Chondrocyte (in vitro differentiated cells): ENCODE measurements at regions not wholly inside any gene's neighbourhood (a gene's known extent, or its start where the extent isn't known, plus 50 kb on each side); places are given as distances from the start of the nearest gene placed in this dataset.

Source experiments
- DNase-seq: peaks from one replicate; pipeline ENCODE4 v3.0.0; 2021; ENCODE audit warnings: mixed read lengths, low spot score
- H3K27ac Mint-ChIP-seq: one replicate; pipeline ENCODE4 v1.8.0; 2021; ENCODE audit warnings: mild to moderate bottlenecking, moderate library complexity, mixed read lengths; ENCODE audit not compliant: unreplicated experiment
- H3K27me3 Mint-ChIP-seq: 2 replicates; pipeline ENCODE4 v1.8.0; 2021; ENCODE audit warnings: low read depth, mixed read lengths
- H3K36me3 Mint-ChIP-seq: 2 replicates; pipeline ENCODE4 v1.8.0; 2021; ENCODE audit warnings: low read depth, mixed read lengths
- H3K4me1 Mint-ChIP-seq: 2 replicates; pipeline ENCODE4 v1.8.0; 2021; ENCODE audit warnings: low read depth, mild to moderate bottlenecking, mixed read lengths
- H3K4me3 Mint-ChIP-seq: one replicate; pipeline ENCODE4 v1.8.0; 2021; ENCODE audit warnings: mild to moderate bottlenecking, moderate library complexity, mixed read lengths; ENCODE audit not compliant: unreplicated experiment
- H3K9me3 Mint-ChIP-seq: 2 replicates; pipeline ENCODE4 v1.8.0; 2021; ENCODE audit warnings: low read depth, mixed read lengths
- CTCF ChIP-seq: fragments of 200-600 bp; sonication (generic); IDR thresholded peaks from 2 replicates; pipeline ENCODE4 v1.5.0; 2021; ENCODE audit warnings: antibody characterized with exemption, mild to moderate bottlenecking, moderate library complexity

GRCh38 chr13:78820541-78820940 is 161.6 kb upstream of the OBI1 start:
- no peak overlapping the region for H3K27ac Mint-ChIP-seq
- no peak for DNase-seq
- TF ChIP-seq CTCF = no peak
- H3K36me3 Mint-ChIP-seq = no peaks in the 10 kb centered on the region
- no peaks in the 10 kb centered on the region for H3K4me1 Mint-ChIP-seq
- peaks cover 6% of the 10 kb centered on the region for H3K27me3 Mint-ChIP-seq
- H3K9me3 Mint-ChIP-seq = no peaks in the 10 kb centered on the region
- H3K4me3 Mint-ChIP-seq = no peak overlapping the region

GRCh38 chr13:78816592-78816991 is 157.6 kb upstream of the OBI1 start:
- no peaks in the 10 kb centered on the region for H3K36me3 Mint-ChIP-seq
- no peaks in the 10 kb centered on the region for H3K4me1 Mint-ChIP-seq
- DNase-seq = peak; percentile 72
- no peak overlapping the region for H3K27ac Mint-ChIP-seq
- no peak overlapping the region for H3K4me3 Mint-ChIP-seq
- no peaks in the 10 kb centered on the region for H3K9me3 Mint-ChIP-seq
- TF ChIP-seq CTCF = no peak
- peaks cover 5% of the 10 kb centered on the region for H3K27me3 Mint-ChIP-seq

- Mint-ChIP-seq H3K27ac (no peak overlapping the region), H3K4me1 (no peaks in the 10 kb centered on the region), H3K27me3 (peaks cover 4% of the 10 kb centered on the region), H3K4me3 (no peak overlapping the region), H3K9me3 (no peaks in the 10 kb centered on the region), H3K36me3 (no peaks in the 10 kb centered on the region)
- DNase-seq = no peak
- TF ChIP-seq CTCF = no peak
Observed at GRCh38 chr13:78816154-78816553, 157.2 kb upstream of the OBI1 start.

DNA sequence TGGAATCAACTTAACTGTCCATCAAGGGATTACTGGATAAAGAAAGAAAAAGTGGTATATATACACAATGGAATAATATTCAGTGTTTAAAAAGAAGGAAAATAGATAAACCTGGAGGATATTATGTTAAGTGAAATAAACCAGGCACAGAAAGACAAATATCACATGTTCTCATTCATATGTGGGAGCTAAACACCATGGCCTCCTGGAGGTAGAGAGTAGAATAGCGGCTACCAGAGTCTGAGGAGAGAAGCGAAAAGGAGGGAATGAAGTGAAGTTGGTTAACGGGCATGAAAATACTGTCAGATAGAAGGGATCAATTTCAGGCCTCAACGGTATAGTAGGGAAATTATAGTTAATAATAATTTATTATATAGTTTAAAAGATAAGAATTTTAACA is 147.5 kb upstream of the OBI1 start:
- no peak for DNase-seq
- H3K4me3 Mint-ChIP-seq = no peak overlapping the region
- H3K36me3 Mint-ChIP-seq = no peaks in the 10 kb centered on the region
- no peak overlapping the region for H3K27ac Mint-ChIP-seq
- no peaks in the 10 kb centered on the region for H3K9me3 Mint-ChIP-seq
- H3K4me1 Mint-ChIP-seq = no peaks in the 10 kb centered on the region
- peaks cover 7% of the 10 kb centered on the region for H3K27me3 Mint-ChIP-seq
- TF ChIP-seq CTCF = peak; percentile 48

- Mint-ChIP-seq H3K27ac (no peak overlapping the region), H3K27me3 (peaks cover 2% of the 10 kb centered on the region), H3K9me3 (no peaks in the 10 kb centered on the region), H3K4me3 (no peak overlapping the region), H3K36me3 (no peaks in the 10 kb centered on the region), H3K4me1 (no peaks in the 10 kb centered on the region)
- DNase-seq = no peak
- no peak for TF ChIP-seq CTCF
Observed at GRCh38 chr13:78802912-78803311, 144.0 kb upstream of the OBI1 start.
